MM.1S (cell line): ENCODE measurements at regions not wholly inside any gene's neighbourhood (a gene's known extent, or its start where the extent isn't known, plus 50 kb on each side); places are given as distances from the start of the nearest gene placed in this dataset.

ENCODE experiments used
- EZH2 ChIP-seq: fragments of 300-600 bp; sonication (generic); optimal IDR thresholded peaks from 2 replicates; pipeline ENCODE3; 2017; ENCODE audit warnings: low read depth, mild to moderate bottlenecking, antibody characterized with exemption, low read length, mixed read lengths
- EZH2phosphoT487 ChIP-seq: fragments of 300-600 bp; sonication (generic); IDR thresholded peaks from 2 replicates; pipeline ENCODE4 v1.6.1; 2018; ENCODE audit warnings: antibody characterized with exemption, low read length
- TF ChIP-seq, protein P1 (sequence below): fragments of 300-600 bp; sonication (generic); IDR thresholded peaks from 2 replicates; pipeline ENCODE4 v1.5.1; 2016; ENCODE audit warnings: antibody characterized with exemption, low read length, mixed read lengths

DNA sequence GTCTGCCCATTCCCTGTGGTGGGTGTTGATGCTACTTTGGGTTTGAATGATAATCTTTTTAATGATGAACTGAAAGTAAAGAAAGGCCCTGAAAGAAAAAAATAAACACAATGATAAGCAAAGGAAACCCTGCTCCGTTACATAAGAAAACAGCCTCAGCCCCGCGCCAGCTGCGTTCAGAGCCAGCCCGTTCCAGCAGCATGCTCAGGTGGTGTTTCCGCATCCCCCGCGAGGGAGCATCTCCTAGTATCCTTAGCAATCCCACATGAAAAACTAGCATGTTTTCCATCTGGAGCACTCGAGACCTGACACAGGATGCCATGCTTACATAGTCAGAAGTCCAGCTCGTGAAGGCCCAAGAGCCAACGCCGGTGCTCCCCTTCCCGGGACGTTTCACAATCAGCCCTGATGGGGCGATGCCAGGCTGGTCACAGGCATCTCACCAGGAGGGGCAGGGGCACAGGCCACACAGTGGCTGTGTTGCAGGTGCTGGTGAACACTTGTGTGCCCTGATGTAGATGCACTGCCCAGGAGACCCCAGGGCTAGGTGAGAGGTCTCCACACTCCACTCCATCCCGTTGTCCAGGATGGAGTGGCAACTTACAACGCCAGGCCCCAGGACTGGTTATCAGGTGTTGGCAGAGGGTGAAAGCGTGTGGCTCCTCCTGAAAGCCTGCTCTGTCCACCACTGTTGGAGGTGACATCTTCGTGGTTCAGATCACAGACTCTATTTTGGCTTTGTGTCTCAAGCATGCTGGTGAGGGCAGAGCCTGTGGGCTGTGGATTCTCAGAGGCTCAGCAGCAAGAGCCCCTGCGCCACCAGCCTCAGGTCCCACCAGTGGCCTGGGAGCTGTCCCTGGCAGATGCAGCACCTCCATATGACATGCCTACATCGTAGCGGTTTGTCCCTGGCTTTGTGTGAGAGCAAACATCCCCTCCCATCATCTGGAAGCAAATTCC, 246.8 kb upstream of the IRX1 start:
- TF ChIP-seq, protein P1, sequence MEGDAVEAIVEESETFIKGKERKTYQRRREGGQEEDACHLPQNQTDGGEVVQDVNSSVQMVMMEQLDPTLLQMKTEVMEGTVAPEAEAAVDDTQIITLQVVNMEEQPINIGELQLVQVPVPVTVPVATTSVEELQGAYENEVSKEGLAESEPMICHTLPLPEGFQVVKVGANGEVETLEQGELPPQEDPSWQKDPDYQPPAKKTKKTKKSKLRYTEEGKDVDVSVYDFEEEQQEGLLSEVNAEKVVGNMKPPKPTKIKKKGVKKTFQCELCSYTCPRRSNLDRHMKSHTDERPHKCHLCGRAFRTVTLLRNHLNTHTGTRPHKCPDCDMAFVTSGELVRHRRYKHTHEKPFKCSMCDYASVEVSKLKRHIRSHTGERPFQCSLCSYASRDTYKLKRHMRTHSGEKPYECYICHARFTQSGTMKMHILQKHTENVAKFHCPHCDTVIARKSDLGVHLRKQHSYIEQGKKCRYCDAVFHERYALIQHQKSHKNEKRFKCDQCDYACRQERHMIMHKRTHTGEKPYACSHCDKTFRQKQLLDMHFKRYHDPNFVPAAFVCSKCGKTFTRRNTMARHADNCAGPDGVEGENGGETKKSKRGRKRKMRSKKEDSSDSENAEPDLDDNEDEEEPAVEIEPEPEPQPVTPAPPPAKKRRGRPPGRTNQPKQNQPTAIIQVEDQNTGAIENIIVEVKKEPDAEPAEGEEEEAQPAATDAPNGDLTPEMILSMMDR, result no peak
- TF ChIP-seq EZH2 (no peak), EZH2phosphoT487 (no peak)
